ENCODE measurements at regions not wholly inside any gene's neighbourhood (a gene's known extent, or its start where the extent isn't known, plus 50 kb on each side); places are given as distances from the start of the nearest gene placed in this dataset.

DNA sequence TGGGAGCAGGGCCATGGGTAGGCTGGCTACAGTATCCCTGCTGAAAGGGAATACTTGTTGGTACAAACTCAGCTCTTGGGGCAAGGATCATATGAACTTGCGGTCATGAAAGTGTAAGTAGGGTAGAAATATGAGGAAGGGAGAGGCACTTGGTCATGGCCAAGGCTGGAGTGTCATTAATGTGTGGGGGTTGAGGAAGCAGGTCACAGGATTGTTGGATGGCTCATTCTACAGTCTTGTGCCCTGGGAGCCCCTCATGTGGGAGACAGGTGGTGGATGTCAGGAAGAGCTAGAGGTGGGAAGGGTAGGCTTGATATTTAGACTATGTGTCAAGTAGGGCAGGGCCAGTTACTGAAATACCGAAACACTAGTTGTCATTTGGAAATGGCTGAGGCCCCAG is 95.5 kb downstream of the RRM1 start:
- Histone ChIP-seq H3K4me3 (no peak overlapping the region), H3K4me2 (ENCODE audit: insufficient read depth, low read length) (no peak overlapping the region), H3K79me2 (ENCODE audit: control insufficient read depth, insufficient read depth, low read length) (no peaks in the 10 kb centered on the region), H3K9ac (ENCODE audit: insufficient read depth in 1 of 2, low read depth in 2 of 2, low read length in 2 of 2) (no peak overlapping the region), H3K9me3 (replicated peaks; ENCODE audit: control insufficient read depth, insufficient read depth, low read depth, low read length) (no peaks in the 10 kb centered on the region; the same call in 1 of the 2 replicates), H3K27me3 (ENCODE audit: control insufficient read depth in 2 of 2, insufficient read depth in 2 of 2, low read length in 2 of 2) (peaks cover 0 to 4% of the 10 kb centered on the region in 2 experiments; a peak in 1 of 5 replicates), H3K9me1 (ENCODE audit: control insufficient read depth, insufficient read depth, low read length) (no peaks in the 10 kb centered on the region), H3K36me3 (ENCODE audit: control insufficient read depth, insufficient read depth, low read length) (no peaks in the 10 kb centered on the region), H4K20me1 (replicated peaks; ENCODE audit: control insufficient read depth, insufficient read depth, low read length) (no peaks in the 10 kb centered on the region), H3K27ac (ENCODE audit: extremely low read depth, low read depth, low read length) (no peak overlapping the region), H2AFZ (ENCODE audit: low read depth, low read length) (no peak overlapping the region), H3K4me1 (replicated peaks in 1 of 2; ENCODE audit: control insufficient read depth in 2 of 2, insufficient read depth in 2 of 2, low read length in 2 of 2) (peaks cover 10 to 11% of the 10 kb centered on the region in 2 experiments; a peak in 4 of 5 replicates)
- WGBS (ENCODE audit: insufficient coverage, low coverage, missing lambda C conversion rate): 32% methylated on average over 2 of the region's 2 CpGs
- ATAC-seq (no peak), FAIRE-seq (no peak), DNase-seq (ENCODE audit: extremely low read depth in 1 of 4, low spot score in 3 of 4) (no peak)
- CTCF ChIA-PET (ENCODE audit: low intra/inter-chr PET ratio): interaction anchor here (0.9 kb wide), 1 partner anchor 361 kb away, joined by 4 read pairs; no protein-coding TSS in a partner anchor
- in situ Hi-C loops (cut with MboI): loop anchor here (25.0 kb wide), 1 partner anchor 822 kb away; no protein-coding TSS in a partner anchor
- POLR2A ChIA-PET: no interaction called here
- intact Hi-C loops (cut with micrococcal nuclease): no loop called here
- no peak for TF ChIP-seq RBM39 (optimal IDR thresholded peaks at IDR 0.05; ENCODE audit: low read depth, low read length)
- no peak for TF ChIP-seq CEBPZ (IDR thresholded peaks at IDR 0.05; ENCODE audit: borderline replicate concordance, low read depth, low read length)
- TF ChIP-seq KAT7 (CRISPR knock-in tag; IDR thresholded peaks at IDR 0.05; ENCODE audit: borderline replicate concordance): no peak
- no peak for TF ChIP-seq SIN3A (IDR thresholded peaks at IDR 0.05; ENCODE audit: borderline replicate concordance in 2 of 2, control insufficient read depth in 1 of 2, low read depth in 2 of 2, low read length in 2 of 2)
- TF ChIP-seq ARHGAP35 (IDR thresholded peaks at IDR 0.05; ENCODE audit: partially characterized antibody): no peak
- no peak for TF ChIP-seq ZNF384 (IDR thresholded peaks at IDR 0.05; ENCODE audit: low read depth, low read length)
- no peak for TF ChIP-seq RREB1 (CRISPR knock-in tag; IDR thresholded peaks at IDR 0.05)
- no peak for TF ChIP-seq ZNF766 (CRISPR knock-in tag; conservative IDR thresholded peaks at IDR 0.05)
- no peak for TF ChIP-seq ZNF395 (CRISPR knock-in tag; IDR thresholded peaks at IDR 0.05)
- TF ChIP-seq ZC3H11A (IDR thresholded peaks at IDR 0.05; ENCODE audit: low read depth, low read length): no peak
- no peak for TF ChIP-seq CCAR2 (IDR thresholded peaks at IDR 0.05; ENCODE audit: low read depth, low read length)
- TF ChIP-seq EGR1 (conservative IDR thresholded peaks at IDR 0.05): no peak
- no TSS peak for BruUV-seq (replicated peaks)

All from K562 (cell line).